Globus pallidus (tissue), 1 donor: ENCODE measurements at regions not wholly inside any gene's neighbourhood (a gene's known extent, or its start where the extent isn't known, plus 50 kb on each side); places are given as distances from the start of the nearest gene placed in this dataset.
"Not testable (repeated sequence)": the region's sequence is repeated elsewhere in the genome, so short reads cannot be mapped to it uniquely, and the experiment has no call there.

Source experiments
- DNase-seq: peaks from one replicate; pipeline ENCODE4 v3.0.0-alpha.2; 2015; ENCODE audit warnings: low spot score

- not testable (repeated sequence) for DNase-seq
Observed at GRCh38 chr6:16039892-16040627, 88.8 kb upstream of the MYLIP start.

GRCh38 chr6:16038938-16039337 lies 89.9 kb upstream of the MYLIP start:
- no peak for DNase-seq

DNA sequence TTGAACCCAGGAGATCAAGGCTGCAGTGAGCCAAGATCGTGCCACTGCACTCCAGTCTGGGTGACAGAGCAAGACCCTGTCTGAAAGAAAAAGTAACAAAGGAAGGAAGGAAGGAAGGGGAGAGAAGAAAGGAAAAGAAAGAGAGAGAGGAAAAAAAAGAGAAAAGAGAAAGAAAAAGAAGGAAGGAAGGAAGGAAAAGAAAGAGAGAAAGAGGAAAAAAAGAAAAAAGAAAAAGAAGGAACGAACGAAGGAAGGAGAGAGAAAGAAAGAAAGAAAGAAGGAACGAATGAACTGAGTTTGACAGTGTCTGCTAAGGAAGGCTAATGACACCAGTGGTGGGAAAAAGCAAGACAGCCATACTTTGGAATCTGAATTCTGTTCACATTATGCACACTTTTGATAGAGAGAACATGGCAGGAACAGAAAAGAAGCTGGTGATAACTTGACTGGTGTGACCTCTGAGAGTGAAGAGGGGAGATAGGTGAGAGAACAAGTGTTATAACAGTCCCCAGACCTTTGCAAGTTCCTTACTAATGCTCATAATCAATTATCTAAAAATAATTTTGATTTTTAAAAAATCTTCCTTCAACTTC lies 93.3 kb upstream of the MYLIP start:
- no peak for DNase-seq

GRCh38 chr6:16033214-16033613 lies 95.7 kb upstream of the MYLIP start:
- no peak for DNase-seq

GRCh38 chr6:16031278-16031981 lies 97.5 kb upstream of the MYLIP start:
- DNase-seq: no peak

DNA sequence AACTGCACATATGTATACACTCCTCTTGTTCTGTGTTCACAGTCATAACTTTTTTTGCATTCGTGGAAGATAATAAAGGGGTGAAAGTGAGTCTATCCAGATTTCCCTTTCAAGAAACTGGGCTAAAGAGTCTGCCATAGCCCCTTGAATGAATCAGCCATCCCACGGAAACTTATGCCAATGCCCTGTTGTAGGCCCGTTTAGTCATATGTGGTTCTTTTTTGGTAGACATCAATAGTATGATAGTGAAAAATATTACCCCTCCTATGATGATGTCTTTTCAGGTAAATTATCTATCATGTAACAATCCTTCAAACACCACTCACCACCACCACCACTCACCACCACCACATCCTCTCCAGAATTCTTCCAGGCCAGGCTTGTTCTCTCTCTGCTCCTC lies 99.9 kb upstream of the MYLIP start:
- no peak for DNase-seq

DNA sequence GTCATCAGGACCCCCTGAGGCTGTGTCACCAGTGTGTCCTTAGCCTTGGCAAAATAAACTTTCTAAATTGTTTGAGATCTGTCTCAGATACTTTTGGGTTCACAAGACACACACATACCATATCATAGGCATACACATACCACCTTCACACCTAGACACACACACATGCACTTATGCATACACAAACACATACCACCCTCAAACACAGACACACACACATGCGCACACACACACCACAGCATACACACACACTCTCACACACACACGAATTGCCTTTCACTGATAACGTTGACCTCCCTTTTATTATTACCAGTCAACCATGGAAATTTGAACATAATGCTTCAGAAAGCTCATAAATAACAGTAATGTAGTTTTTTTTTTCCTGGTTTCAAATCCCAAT lies 108.6 kb upstream of the MYLIP start:
- DNase-seq: no peak

DNA sequence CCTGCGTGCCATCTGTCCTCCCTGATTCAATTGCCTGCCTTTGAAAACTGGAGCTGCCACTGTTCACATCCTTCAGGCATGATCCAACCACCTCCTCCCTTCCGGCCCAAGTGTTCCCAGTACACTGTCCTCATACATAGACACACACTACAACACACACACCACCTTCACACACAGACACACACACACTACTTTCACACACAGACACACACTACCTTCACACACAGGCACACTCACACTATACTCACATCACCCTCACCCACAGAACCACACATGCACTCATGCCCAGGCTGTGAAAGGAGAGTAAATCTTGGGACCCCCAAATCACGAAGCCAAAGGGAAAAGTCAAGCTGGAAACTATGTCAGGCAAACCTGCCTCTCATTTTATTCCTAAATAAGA lies 109.4 kb upstream of the MYLIP start:
- no peak for DNase-seq

GRCh38 chr6:16018626-16019025 lies 110.3 kb upstream of the MYLIP start:
- DNase-seq: no peak

DNA sequence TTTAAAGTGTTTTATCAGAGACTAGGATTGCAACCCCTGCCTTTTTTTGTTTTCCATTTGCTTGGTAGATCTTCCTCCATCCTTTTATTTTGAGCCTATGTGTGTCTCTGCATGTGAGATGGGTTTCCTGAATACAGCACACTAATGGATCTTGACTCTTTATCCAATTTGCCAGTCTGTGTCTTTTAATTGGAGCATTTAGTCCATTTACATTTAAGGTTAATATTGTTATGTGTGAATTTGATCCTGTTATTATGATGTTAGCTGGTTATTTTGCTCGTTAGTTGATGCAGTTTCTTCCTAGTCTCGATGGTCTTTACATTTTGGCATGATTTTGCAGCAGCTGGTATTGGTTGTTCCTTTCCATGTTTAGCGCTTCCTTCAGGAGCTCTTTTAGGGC lies 114.6 kb upstream of the MYLIP start:
- DNase-seq: not testable (repeated sequence)

- no peak for DNase-seq
Observed at GRCh38 chr6:16007146-16007545, 121.7 kb upstream of the MYLIP start.

DNA sequence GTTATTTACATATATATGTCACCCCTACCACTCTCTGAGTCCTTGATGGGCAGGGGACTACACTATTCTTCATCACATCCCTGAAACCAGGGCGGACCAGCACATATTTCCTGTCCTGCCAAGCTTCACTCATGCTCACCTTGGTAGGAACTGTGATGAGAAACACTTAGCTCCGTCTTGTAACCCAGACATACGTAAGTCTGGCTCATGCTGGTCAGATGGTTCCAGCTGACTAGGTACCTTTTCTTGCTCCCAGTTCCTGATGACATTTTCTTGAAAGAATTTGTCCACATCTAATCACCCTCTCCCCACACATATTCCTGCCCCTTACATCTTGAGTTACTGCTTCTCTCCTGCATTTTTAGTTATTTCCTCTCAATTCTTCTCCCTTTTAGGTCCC lies 122.2 kb upstream of the MYLIP start:
- DNase-seq: no peak

DNA sequence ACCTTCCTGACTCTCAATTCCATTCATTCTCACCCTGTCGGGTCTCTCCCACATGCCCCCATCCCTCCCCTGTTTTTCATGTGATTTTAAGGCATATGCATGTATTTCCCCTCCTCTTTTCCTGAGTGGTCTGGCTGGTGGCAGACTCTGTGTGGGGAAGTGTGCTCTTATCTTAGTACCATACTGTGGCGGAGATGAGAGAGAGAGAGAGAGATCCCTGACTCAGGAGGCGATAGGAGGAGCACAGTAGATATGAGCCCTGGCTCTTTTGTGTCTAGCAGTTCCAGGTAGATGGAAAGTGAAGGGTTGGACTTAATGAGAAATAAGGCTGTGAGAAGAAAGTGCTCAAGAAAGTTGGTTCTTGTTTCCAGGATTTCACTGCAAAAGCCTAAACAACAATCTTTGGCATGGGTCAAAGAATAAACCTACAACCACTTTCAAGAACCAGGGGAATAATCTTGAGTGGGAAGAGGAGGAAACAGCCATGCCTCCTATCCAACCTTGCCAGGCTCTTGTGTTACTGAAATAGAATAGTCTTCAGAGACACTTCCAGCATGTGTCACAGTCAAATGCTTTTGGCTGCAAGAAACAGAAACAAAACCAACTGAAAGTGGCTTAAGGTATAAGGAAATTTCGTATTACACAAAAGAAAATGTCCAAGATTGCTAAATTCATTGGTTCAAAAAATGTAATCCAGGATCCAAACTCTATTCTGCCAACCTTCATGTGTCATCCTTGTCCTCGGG lies 123.8 kb upstream of the MYLIP start:
- no peak for DNase-seq

DNA sequence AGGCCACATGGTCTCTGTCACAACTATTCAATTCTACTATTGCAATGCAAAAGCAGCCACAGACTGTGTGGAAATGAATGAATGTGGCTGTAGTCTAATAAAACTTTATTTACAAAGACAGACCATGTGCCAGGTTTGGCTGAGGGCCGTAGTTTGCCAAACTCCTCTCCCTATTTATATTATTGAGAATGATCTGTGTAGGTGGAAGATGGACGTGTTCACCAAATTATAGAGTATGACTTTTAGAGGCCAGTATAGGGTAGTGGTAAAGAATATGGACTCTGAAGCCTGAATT lies 125.7 kb upstream of the MYLIP start:
- DNase-seq: no peak

- DNase-seq: no peak
Observed at GRCh38 chr6:16002332-16003196, 126.3 kb upstream of the MYLIP start.

DNA sequence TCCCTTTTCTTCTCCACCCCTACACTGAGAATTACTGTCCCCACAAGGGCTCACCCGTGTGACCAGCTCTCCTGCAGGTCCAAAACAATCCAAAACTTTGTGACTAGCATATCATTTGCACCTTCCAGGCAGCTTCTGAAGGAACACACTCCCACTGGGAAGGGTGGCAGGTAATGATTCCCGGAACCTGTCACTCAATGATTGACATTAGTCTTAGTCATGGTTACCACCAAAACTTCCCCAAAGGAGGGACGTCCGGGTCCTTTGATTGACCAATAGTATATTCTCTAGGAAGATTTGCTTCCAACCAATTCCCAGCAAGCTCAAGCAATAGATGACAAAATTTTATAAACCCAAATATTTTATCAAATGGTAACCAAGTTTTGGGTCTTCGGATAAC lies 127.7 kb upstream of the MYLIP start:
- DNase-seq: no peak

DNA sequence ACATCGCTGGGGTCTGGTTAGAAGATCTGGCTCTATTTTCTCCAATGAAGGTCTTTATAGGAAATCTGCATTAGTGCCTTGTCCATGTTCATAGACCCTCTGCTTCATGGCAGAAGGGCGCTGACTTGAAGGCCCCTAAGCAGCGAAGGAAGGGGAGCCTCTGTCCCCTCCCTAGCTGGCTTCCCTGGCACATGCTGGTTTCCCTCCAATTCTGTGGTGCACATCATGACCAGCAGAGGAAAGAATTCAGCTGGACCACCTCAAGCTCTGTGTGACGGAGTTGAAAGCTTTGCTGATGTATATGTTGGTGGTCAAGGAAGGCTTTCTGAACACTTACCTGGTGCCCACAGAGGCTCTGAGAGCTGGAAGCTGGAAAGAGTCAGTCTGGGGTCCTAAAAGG lies 129.7 kb upstream of the MYLIP start:
- no peak for DNase-seq

GRCh38 chr6:15997586-15998388 lies 131.1 kb upstream of the MYLIP start:
- no peak for DNase-seq

- DNase-seq: peak; percentile 15
Observed at GRCh38 chr6:15996030-15996429, 132.9 kb upstream of the MYLIP start.

DNA sequence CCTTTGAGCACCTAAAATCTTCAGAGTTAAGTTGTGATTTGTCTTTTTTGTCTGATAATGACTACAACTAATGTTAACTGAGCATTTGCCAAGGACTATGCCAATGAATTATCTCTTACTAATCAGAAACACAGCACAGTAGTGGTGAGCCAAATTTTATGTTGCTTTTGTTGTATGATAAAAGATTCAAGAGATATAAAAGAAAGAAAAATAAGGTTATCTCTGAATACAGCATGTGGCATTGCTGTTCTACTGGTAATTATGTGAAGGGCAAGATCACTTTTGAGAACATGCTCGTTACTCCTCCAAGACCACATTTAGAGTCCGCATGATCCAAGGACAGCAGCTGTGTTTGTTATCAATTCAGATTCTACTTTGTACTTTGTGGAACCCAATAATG lies 133.4 kb upstream of the MYLIP start:
- DNase-seq: no peak

GRCh38 chr6:15994814-15995459 lies 133.9 kb upstream of the MYLIP start:
- no peak for DNase-seq
